Endothelial cell of umbilical vein (primary cell): ENCODE measurements at regions not wholly inside any gene's neighbourhood (a gene's known extent, or its start where the extent isn't known, plus 50 kb on each side); places are given as distances from the start of the nearest gene placed in this dataset.

Source experiments
- CTCF ChIP-seq, 2 donors: IDR thresholded peaks; 1 replicate in 1 of 2; 2 replicates in 1 of 2; pipeline ENCODE4 v1.5.1; 2011; ENCODE audit warnings: low read length in 2 of 2, mild to moderate bottlenecking in 2 of 2, moderate library complexity in 2 of 2, control low read depth in 1 of 2, inconsistent platforms in 1 of 2, low read depth in 1 of 2; ENCODE audit not compliant: insufficient read depth in 1 of 2; ENCODE audit errors: extremely low read depth in 1 of 2
- EZH2 ChIP-seq: IDR thresholded peaks from 2 replicates; pipeline ENCODE4 v1.6.1; 2012; ENCODE audit warnings: borderline replicate concordance, low read depth, mild to moderate bottlenecking, moderate library complexity, low read length, inconsistent platforms; ENCODE audit not compliant: severe bottlenecking
- FOS ChIP-seq: IDR thresholded peaks from 2 replicates; pipeline ENCODE4 v1.6.1; 2011; ENCODE audit warnings: mild to moderate bottlenecking, low read length, moderate library complexity, borderline replicate concordance; ENCODE audit not compliant: insufficient read depth
- GATA2 ChIP-seq: IDR thresholded peaks from 2 replicates; pipeline ENCODE4 v1.7.0; 2011; ENCODE audit warnings: low read depth, mild to moderate bottlenecking, moderate library complexity, mixed read lengths, low read length; ENCODE audit not compliant: insufficient read length, insufficient read depth
- JUN ChIP-seq: IDR thresholded peaks from 2 replicates; pipeline ENCODE4 v1.6.1; 2011; ENCODE audit warnings: borderline replicate concordance, low read depth; ENCODE audit not compliant: insufficient read length, insufficient read depth
- MYC ChIP-seq: IDR thresholded peaks from one replicate; pipeline ENCODE4 v1.6.1; 2011; ENCODE audit warnings: mild to moderate bottlenecking, low read depth, low read length
- POLR2A ChIP-seq: IDR thresholded peaks from 2 replicates; pipeline ENCODE4 v1.6.1; 2012; ENCODE audit warnings: low read depth, mild to moderate bottlenecking, control low read depth, low read length
- POLR2AphosphoS5 ChIP-seq: IDR thresholded peaks from 2 replicates; pipeline ENCODE4 v1.6.1; 2012; ENCODE audit warnings: low read depth, mild to moderate bottlenecking, control low read depth, low read length, moderate library complexity; ENCODE audit not compliant: insufficient read depth
- TF ChIP-seq, protein P1 (sequence below): IDR thresholded peaks from 2 replicates; pipeline ENCODE4 v1.6.1; 2011; ENCODE audit not compliant: insufficient read depth, insufficient read length

DNA sequence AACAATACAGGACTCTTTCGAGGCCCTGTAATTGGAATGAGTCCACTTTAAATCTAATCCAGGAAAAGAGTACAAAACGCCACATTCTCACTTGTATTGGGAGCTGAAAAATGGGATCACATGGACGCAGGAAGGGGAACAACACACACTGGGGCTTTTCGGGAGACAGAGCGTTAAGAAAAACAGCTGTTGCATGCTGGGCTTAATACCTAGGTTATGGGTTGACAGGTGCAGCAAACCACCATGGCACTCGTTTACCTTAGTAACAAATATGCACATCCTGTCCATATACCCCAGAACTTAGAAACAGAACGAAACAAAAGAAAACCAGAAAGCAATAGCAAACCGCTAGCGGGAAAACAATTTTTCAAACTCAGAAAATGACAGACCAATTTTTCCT lies 1532.7 kb upstream of the TPTE start:
- TF ChIP-seq CTCF (IDR thresholded peaks at IDR 0.05; ENCODE audit: extremely low read depth in 1 of 2, insufficient read depth in 1 of 2, low read depth in 1 of 2, low read length in 2 of 2) (no peak), JUN (no peak), POLR2A (no peak), POLR2AphosphoS5 (no peak), EZH2 (no peak), MYC (no peak), FOS (no peak), GATA2 (no peak)
- TF ChIP-seq, protein P1, sequence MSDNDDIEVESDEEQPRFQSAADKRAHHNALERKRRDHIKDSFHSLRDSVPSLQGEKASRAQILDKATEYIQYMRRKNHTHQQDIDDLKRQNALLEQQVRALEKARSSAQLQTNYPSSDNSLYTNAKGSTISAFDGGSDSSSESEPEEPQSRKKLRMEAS: no peak
